ENCODE measurements at regions not wholly inside any gene's neighbourhood (a gene's known extent, or its start where the extent isn't known, plus 50 kb on each side); places are given as distances from the start of the nearest gene placed in this dataset.

- DNase-seq: no peak
Observed at GRCh38 chr14:42141328-42141727, 534.7 kb downstream of the LRFN5 start.

DNA sequence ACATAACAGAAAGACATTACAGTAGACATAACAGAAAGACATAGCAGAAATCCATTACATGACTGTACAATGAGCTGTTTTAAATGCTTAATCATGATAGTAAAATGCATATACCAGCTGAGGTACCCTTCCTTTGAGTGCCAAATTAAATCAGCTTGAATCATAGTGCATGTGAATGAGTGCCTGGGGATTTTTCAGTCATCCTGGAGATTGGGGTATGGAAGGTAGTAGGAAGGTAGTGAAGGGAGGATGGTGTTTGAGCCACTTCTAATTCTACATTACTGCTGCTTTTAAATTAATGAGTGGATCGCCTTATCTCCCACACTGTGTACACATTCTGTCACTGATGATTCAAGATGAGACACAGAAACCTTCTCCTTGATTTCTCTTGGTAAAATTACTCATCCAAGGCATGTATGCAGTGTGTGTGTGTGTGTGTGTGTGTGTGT, 534.2 kb downstream of the LRFN5 start:
- DNase-seq: no peak

DNA sequence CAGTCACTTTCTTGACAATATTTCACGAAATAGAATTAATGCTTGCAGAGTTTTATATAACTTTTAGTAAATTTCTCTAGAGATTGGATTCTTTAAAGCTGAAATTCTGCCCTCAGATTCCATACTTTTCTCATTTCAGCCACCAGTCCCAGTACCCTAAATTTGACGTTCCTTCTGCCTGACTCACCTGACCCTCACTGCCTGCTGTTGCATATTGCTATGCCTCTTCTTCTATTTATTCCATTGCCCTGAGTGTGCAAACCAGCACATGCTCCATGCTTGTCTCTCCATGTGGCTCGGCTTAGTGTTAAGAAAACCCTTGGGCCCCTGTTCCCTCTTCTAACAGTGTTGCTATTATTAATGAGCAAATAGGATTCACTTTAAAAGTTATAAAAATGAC, 533.3 kb downstream of the LRFN5 start:
- no peak for DNase-seq

DNA sequence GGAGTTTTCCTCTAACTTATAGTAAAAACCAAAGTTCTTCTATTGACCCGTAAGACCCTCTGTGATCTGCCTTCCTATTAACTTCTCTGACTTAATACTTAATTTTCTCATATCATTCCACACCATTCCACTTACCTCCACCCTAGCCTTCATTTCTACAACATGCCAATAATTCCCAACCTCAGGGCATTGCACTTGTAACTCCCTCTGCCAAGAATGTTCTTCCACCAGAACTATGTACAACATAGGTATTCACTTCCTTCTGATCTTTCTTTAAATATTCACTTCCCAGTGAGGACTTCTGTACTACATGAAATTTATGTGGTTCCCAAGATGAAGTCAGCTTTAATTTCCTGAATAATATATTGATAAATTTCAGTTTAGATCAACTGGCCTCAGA, 531.7 kb downstream of the LRFN5 start:
- no peak for DNase-seq

- DNase-seq: no peak
Observed at GRCh38 chr14:42130815-42131214, 524.1 kb downstream of the LRFN5 start.

- DNase-seq: no peak
Observed at GRCh38 chr14:42123526-42123925, 516.9 kb downstream of the LRFN5 start.

DNA sequence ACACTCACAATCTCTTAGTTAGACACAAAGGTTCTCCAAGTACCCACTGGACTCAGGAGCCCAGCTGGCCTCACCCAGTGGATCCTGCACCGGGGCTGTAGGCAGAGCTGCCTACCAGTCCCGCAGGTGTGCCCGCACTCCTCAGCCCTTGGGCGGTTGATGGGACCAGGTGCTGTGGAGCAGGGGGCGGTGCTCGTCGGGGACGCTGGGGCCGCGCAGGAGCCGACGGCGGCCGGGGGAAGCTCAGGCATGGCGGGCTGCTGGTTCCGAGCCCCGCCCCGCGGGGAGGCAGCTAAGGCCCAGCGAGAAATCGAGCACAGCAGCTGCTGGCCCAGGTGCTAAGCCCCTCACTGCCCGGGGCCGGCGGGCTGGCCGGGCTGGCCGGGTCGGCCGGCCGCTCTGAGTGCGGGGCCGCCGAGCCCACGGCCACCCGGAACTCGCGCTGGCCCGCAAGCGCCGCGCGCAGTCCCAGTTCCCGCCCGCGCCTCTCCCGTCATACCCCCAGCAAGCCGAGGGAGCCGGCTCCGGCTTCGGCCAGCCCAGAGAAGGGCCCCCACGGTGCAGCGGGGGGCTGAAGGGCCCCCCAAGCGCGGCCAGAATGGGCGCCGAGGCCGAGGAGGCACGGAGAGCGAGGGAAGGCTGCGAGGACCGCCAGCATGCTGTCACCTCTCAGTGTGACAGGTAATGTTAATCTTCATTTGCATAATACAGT, 506.8 kb downstream of the LRFN5 start:
- DNase-seq: no peak

DNA sequence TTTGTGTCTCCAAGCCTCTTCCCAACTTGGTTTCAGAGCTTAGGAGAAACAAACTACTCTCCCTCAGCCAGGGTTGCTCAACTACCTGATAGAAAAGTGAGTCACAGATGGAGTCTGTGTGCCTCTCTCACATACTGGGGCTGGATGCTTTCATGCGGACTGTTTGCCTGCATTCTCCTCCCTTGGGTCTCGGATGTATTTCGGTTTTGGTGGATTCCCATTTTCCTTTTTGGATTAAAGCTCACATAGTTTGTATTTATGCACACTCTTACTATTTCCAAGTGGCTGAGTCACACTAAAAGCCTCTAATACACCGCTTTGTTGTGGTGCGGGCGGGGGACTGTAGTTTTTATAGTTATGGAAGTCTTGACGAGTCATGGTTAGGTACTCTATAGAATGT, 505.4 kb downstream of the LRFN5 start:
- DNase-seq: no peak

DNA sequence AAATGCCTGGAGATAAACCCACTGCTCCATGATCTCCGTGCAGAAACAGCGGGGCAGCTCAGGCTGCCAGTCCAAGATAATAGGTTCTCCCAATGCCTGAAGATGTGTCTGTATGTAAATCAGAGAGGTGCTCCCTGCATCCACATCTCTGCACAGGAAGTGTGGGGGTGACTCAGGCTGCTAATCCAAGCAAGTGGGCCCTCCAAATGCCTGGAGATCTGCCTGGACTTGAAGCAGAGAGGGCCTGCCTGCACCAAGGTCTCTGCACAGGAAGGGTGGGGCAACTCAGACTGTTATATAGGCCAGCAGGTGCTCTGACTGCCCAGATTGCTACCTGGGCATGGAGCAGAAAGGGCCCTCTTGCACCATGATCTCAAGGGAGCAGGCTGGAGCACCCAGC, 504.7 kb downstream of the LRFN5 start:
- DNase-seq: no peak

DNA sequence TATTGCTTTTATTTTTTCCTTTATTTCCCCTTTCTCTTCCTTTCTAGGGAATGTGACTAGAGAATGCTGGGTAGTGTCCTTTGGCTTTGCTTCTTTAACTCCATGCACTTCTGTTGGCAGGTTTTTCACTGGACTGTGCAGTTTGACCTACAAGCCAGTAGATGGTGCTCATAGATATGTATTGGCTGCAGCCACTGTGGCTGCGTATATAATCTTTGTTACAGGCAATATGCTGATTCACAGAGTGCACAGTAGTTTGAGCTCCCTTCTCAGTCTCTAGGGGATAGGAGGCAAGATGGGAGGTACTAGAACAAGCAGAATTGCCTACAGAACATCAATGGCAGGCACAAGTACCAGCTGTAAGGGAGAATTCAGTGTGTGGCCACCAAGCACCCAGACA, 503.5 kb downstream of the LRFN5 start:
- DNase-seq: peak; percentile 4

GRCh38 chr14:42095155-42095554, 488.5 kb downstream of the LRFN5 start:
- DNase-seq: no peak

DNA sequence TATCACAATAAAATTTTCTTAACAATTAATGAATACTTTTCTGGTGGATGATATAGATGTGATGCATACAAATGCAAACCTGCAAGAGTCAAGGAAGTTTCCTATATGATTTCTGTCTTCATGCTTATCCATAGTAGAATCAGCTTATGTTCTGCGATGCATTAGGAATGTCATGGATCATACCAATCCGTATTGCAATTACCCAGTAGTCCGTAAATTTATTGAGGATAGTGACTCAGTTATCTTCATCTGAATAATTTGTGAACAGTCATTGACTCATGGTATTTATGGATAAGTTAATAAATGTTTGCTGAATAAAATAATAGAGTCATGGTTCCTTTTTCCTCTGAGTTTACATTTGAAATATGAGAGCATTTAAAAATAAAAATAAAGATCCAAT, 483.4 kb downstream of the LRFN5 start:
- DNase-seq: no peak

DNA sequence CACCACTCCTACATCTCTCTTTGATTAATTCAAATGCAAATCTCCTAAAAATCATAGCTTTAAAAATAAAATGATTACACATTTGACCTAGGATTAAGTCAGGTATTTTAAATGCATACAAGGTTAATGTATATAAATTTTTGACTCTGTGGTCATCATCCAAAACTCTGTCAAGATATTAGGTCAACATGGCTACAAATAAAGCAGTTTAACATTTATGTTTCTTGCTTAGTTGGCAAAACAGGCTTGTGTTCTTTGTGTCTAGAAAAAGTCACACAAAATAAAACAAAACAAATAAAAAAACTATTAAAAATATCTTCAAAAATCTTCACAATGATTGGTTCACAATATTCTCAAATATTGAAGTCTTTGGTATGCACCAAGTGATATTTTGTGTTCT, 473.2 kb downstream of the LRFN5 start:
- no peak for DNase-seq

GRCh38 chr14:42078345-42078744, 471.7 kb downstream of the LRFN5 start:
- no peak for DNase-seq

DNA sequence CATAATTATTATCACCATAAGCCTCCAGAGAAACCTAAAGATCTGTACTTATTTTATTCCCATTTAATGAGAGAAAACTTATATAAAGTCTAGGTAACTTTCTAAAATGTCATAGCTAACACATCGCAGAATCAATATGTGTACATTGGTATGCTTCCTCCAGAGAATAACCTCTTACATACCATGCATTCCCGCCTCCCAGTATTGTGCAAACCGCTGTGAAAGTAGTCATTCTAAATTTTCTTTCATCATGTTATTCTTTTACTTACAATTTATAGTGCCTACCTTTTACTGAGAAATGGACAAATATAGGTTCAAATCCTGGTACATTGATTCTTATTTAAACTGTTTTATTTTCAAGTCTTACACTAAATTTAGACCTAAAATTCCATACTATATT, 463.4 kb downstream of the LRFN5 start:
- no peak for DNase-seq

- DNase-seq: no peak
Observed at GRCh38 chr14:42057111-42057510, 450.4 kb downstream of the LRFN5 start.

DNA sequence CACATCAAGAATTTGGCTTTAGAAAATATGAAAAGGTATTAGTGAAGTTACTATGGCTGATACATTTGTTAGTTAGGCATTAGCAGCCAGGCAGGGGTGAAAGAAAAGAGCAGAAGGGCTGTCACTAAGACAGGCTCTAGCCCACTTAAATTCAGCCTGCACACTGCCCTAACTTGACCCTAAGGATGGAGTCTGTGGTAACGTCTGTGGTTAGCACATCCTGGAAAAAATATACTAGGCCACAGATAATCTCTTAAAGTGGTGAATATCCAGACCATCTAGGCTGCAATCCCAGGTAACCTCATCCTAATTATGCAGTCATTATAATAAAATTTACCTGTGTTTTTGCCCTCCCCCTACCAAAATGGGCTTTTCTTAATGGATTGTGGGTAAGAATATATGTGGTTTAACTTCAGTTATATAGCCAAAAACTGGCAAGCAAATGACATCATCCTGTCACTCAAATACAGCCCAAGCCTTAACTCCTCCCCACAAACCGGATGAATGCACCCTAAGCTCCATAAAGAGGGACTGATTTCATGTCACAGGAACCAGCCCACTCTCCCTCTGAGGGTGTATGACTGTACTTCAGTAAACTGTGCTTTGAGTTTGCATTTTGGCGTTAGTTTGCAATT, 440.9 kb downstream of the LRFN5 start:
- DNase-seq: no peak

DNA sequence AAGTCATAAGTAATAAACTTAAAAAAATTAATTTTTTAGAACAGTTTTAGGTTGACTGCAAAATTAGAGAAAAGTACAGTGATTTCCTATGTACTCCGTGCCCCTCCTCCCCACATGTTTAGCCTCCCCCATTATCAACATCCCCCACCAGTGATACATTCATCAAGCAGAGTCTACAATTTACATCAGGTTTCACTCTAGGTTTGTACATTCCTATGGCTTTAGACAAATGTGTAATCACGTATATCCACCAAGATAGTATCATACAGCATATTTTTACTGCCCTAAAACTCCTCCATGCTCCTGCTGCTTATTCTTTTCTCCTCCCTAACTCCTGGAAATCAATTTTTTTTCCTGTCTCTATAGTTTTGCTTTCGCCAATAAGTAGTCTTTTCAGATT, 438.7 kb downstream of the LRFN5 start:
- no peak for DNase-seq

GRCh38 chr14:42028607-42029006, 421.9 kb downstream of the LRFN5 start:
- DNase-seq: no peak

DNA sequence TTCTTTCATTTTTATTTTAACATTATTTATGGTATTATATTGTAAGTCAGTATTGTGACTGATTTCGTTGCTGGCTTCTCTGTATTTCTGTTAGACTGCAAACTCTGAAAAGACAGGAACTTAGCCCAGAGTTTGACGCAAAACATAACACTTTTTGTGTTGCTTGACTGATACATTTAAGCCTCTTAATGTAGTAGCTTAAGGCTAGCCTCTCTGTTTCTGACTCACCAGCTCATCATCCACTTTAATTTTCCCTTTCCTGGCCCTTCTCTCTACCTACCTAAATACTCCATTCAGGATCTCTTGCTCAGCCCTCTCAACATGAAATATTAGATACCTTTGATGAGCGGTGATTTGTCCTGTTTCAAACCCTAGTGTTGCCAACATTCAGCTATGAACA, 420.6 kb downstream of the LRFN5 start:
- DNase-seq: no peak

- no peak for DNase-seq
Observed at GRCh38 chr14:42023452-42023851, 416.8 kb downstream of the LRFN5 start.

- no peak for DNase-seq
Observed at GRCh38 chr14:42014301-42014700, 407.6 kb downstream of the LRFN5 start.

DNA sequence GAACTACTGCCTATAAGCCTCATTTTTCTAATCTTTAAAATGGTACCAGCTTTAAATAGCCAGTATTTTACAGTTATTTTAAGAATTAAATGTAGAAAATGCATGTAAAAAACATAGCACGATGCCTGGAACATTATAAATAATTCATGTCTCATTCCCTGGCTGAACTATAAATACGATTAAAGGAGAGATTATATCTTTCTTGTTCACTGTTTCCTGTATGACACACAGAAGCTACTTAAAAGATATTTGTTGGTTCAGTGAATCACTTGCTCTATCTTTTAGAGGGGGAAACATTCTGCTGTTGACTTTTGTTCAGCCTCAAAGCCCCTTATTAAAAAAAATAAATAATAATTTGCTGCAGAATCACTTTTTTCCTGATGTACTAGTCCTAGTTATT, 406.9 kb downstream of the LRFN5 start:
- no peak for DNase-seq

- DNase-seq: no peak
Observed at GRCh38 chr14:42013153-42013552, 406.5 kb downstream of the LRFN5 start.

DNA sequence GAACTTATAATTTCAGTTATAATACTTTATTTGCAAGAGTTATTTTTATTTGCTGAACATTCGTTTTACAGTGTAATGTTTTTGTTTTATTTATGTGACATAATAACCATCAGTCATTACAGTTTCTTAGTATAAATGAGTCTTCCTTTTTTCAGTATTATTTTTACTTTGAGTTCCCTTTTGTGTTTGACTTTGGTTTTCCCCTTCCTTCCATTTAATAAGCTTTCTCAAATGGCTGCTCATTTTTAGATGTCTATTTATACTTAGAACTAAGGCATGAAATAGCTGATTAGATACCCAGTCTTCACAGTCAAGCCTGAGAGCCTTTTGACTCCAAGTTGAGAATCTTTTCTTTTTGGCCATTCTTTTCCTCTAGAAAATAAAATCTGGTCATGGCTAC, 404.5 kb downstream of the LRFN5 start:
- DNase-seq: no peak
